ENCODE measurements at regions not wholly inside any gene's neighbourhood (a gene's known extent, or its start where the extent isn't known, plus 50 kb on each side); places are given as distances from the start of the nearest gene placed in this dataset.
A peak's percentile ranks its signal among the peaks of the same experiment; 100 is the strongest.

GRCh38 chr11:64449381-64450167, 90.6 kb downstream of the RPS6KA4 start:
- Histone ChIP-seq H3F3A (ENCODE audit: low read depth) (no peaks in the 10 kb centered on the region), H3K36me3 (no peaks in the 10 kb centered on the region), H2AFZ (replicated peaks) (peak overlapping the region; percentile 85), H3K9ac (no peak overlapping the region), H4K20me1 (ENCODE audit: low read depth) (no peaks in the 10 kb centered on the region), H3K4me3 (peak overlapping the region; percentile 38), H3K27me3 (peaks cover 35% of the 10 kb centered on the region), H3K4me2 (peak overlapping the region; percentile 77), H3K27ac (no peak overlapping the region), H3K4me1 (peaks cover 10% of the 10 kb centered on the region), H3K79me2 (ENCODE audit: low read depth) (no peaks in the 10 kb centered on the region), H3K9me3 (ENCODE audit: low read depth) (no peaks in the 10 kb centered on the region)
- H3K27me3 Mint-ChIP-seq (ENCODE audit: insufficient read depth, low read depth) = peaks cover 12% of the 10 kb centered on the region
- no peaks in the 10 kb centered on the region for H3K36me3 Mint-ChIP-seq
- no peak overlapping the region for H3K27ac Mint-ChIP-seq
- TF ChIP-seq EZH2 (IDR thresholded peaks at IDR 0.05) (no peak), CTCF (IDR thresholded peaks at IDR 0.05) (peak; percentile 81), EZH2phosphoT487 (IDR thresholded peaks at IDR 0.05) (no peak)
- peak overlapping the region; percentile 78 for H3K4me3 Mint-ChIP-seq
- peaks cover 33% of the 10 kb centered on the region for H3K4me1 Mint-ChIP-seq
- peak; percentile 89 for DNase-seq (ENCODE audit: low spot score)
- H3K9me3 Mint-ChIP-seq = no peaks in the 10 kb centered on the region

GRCh38 chr11:64450168-64450560, 91.2 kb downstream of the RPS6KA4 start:
- H3K4me3 ChIP-seq = no peak overlapping the region
- H2AFZ ChIP-seq (replicated peaks) = no peak overlapping the region
- TF ChIP-seq CTCF (IDR thresholded peaks at IDR 0.05) (no peak), EZH2 (IDR thresholded peaks at IDR 0.05) (no peak), EZH2phosphoT487 (IDR thresholded peaks at IDR 0.05) (no peak)
- H3K4me1 ChIP-seq = peaks cover 10% of the 10 kb centered on the region
- no peak overlapping the region for H3K27ac ChIP-seq
- no peaks in the 10 kb centered on the region for H3K79me2 ChIP-seq (ENCODE audit: low read depth)
- DNase-seq (ENCODE audit: low spot score) = no peak
- Mint-ChIP-seq H3K4me1 (peaks cover 29% of the 10 kb centered on the region), H3K9me3 (no peaks in the 10 kb centered on the region), H3K27ac (no peak overlapping the region), H3K27me3 (ENCODE audit: insufficient read depth, low read depth) (peaks cover 12% of the 10 kb centered on the region), H3K36me3 (no peaks in the 10 kb centered on the region), H3K4me3 (no peak overlapping the region)
- H3K9me3 ChIP-seq (ENCODE audit: low read depth) = no peaks in the 10 kb centered on the region
- peaks cover 35% of the 10 kb centered on the region for H3K27me3 ChIP-seq
- no peak overlapping the region for H3K9ac ChIP-seq
- no peaks in the 10 kb centered on the region for H3F3A ChIP-seq (ENCODE audit: low read depth)
- H3K36me3 ChIP-seq = no peaks in the 10 kb centered on the region
- H4K20me1 ChIP-seq (ENCODE audit: low read depth) = no peaks in the 10 kb centered on the region
- no peak overlapping the region for H3K4me2 ChIP-seq

- Mint-ChIP-seq H3K36me3 (no peaks in the 10 kb centered on the region), H3K9me3 (no peaks in the 10 kb centered on the region), H3K4me1 (peaks cover 27% of the 10 kb centered on the region), H3K27me3 (ENCODE audit: insufficient read depth, low read depth) (peaks cover 14% of the 10 kb centered on the region), H3K27ac (no peak overlapping the region), H3K4me3 (no peak overlapping the region)
- no peak overlapping the region for H3K27ac ChIP-seq
- H3K4me3 ChIP-seq = no peak overlapping the region
- no peak overlapping the region for H2AFZ ChIP-seq (replicated peaks)
- no peaks in the 10 kb centered on the region for H3F3A ChIP-seq (ENCODE audit: low read depth)
- no peaks in the 10 kb centered on the region for H3K9me3 ChIP-seq (ENCODE audit: low read depth)
- no peaks in the 10 kb centered on the region for H4K20me1 ChIP-seq (ENCODE audit: low read depth)
- TF ChIP-seq CTCF (IDR thresholded peaks at IDR 0.05) (no peak), EZH2 (IDR thresholded peaks at IDR 0.05) (no peak)
- H3K4me1 ChIP-seq = peaks cover 10% of the 10 kb centered on the region
- peaks cover 35% of the 10 kb centered on the region for H3K27me3 ChIP-seq
- H3K9ac ChIP-seq = no peak overlapping the region
- H3K36me3 ChIP-seq = no peaks in the 10 kb centered on the region
- no peak for DNase-seq (ENCODE audit: low spot score)
- H3K79me2 ChIP-seq (ENCODE audit: low read depth) = no peaks in the 10 kb centered on the region
- H3K4me2 ChIP-seq = no peak overlapping the region
Measured at GRCh38 chr11:64451856-64452255, 92.9 kb downstream of the RPS6KA4 start.
